ENCODE measurements at regions not wholly inside any gene's neighbourhood (a gene's known extent, or its start where the extent isn't known, plus 50 kb on each side); places are given as distances from the start of the nearest gene placed in this dataset.

GRCh38 chr1:58248791-58249190, 297.7 kb downstream of the OMA1 start:
- TF ChIP-seq MYNN (IDR thresholded peaks at IDR 0.05) (no peak), MYNN (CRISPR knock-in tag; IDR thresholded peaks at IDR 0.05) (no peak), PHF20 (IDR thresholded peaks at IDR 0.05; ENCODE audit: partially characterized antibody) (no peak), MTA3 (IDR thresholded peaks at IDR 0.05; ENCODE audit: borderline replicate concordance) (no peak), ZNF146 (CRISPR knock-in tag; IDR thresholded peaks at IDR 0.05; ENCODE audit: unreplicated experiment) (no peak), CTCF (IDR thresholded peaks at IDR 0.05 in 2 of 3, conservative IDR thresholded peaks at IDR 0.05 in 1 of 3; ENCODE audit: insufficient read depth in 2 of 3, low read depth in 1 of 3, low read length in 3 of 3) (no peak), CUX1 (CRISPR knock-in tag; IDR thresholded peaks at IDR 0.05) (no peak), MCM2 (IDR thresholded peaks at IDR 0.05; ENCODE audit: low read depth) (no peak), ATF2 (CRISPR knock-in tag; IDR thresholded peaks at IDR 0.05) (no peak), FOXK1 (CRISPR knock-in tag; IDR thresholded peaks at IDR 0.05; ENCODE audit: borderline replicate concordance) (no peak), TRIM24 (IDR thresholded peaks at IDR 0.05) (no peak), NFYB (IDR thresholded peaks at IDR 0.05; ENCODE audit: extremely low read depth, insufficient read length) (no peak), USF2 (CRISPR knock-in tag; IDR thresholded peaks at IDR 0.05) (no peak), ZNF174 (CRISPR knock-in tag; IDR thresholded peaks at IDR 0.05) (no peak)

Measured in K562 (cell line).